Ishikawa (cell line): ENCODE measurements at regions not wholly inside any gene's neighbourhood (a gene's known extent, or its start where the extent isn't known, plus 50 kb on each side); places are given as distances from the start of the nearest gene placed in this dataset.

Experiments used
- CEBPB ChIP-seq: IDR thresholded peaks from 2 replicates; pipeline ENCODE4 v1.6.1; 2012
- EP300 ChIP-seq: IDR thresholded peaks from 2 replicates; pipeline ENCODE4 v1.6.1; 2012; ENCODE audit warnings: borderline replicate concordance
- FOXM1 ChIP-seq: IDR thresholded peaks from 2 replicates; pipeline ENCODE4 v1.6.1; 2012; ENCODE audit warnings: low read depth, borderline replicate concordance
- NFIC ChIP-seq: IDR thresholded peaks from 2 replicates; pipeline ENCODE4 v1.6.1; 2012
- RAD21 ChIP-seq: IDR thresholded peaks from 2 replicates; pipeline ENCODE4 v1.6.1; 2012; ENCODE audit warnings: low read depth
- TAF1 ChIP-seq: IDR thresholded peaks from 2 replicates; pipeline ENCODE4 v1.6.1; 2012; ENCODE audit warnings: low read depth, mild to moderate bottlenecking
- YY1 ChIP-seq: IDR thresholded peaks from 2 replicates; pipeline ENCODE4 v1.6.1; 2012; ENCODE audit warnings: low read depth
- TF ChIP-seq, protein P1 (sequence below): IDR thresholded peaks from 2 replicates; pipeline ENCODE4 v1.6.1; 2012
- TF ChIP-seq, protein P2 (sequence below): IDR thresholded peaks from 2 replicates; pipeline ENCODE4 v1.6.1; 2012

DNA sequence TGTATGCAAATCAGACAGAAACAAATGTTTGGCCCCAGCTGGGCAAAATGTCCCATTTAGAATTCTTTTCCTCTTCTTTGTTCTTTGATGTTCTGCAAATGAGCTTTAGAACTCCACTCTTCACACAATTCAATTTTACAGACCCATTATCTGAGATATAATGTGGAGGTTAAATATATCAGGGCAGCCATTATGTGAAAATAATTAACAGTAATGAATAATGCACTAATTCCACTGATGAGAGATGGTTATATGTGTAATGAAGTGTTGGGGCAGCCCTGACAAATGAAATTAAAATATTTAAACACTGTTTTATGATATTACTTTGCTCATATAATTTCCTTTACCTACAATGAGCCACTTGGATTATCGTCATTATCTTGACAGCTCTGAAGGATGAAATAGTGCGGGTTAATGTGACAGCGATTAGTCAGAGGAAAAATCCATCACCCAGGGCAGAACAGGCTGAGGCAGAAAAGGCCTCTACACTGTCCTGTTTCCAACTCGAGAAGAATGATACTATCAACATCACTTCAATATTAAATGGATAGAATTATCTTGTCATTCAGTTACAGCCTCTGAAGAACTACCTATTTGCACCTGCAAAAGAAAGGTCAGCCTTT lies 321.1 kb downstream of the RBM26 start:
- TF ChIP-seq NFIC (no peak), FOXM1 (no peak), YY1 (no peak), EP300 (no peak), TAF1 (no peak), CEBPB (no peak), RAD21 (no peak)
- TF ChIP-seq, protein P1, sequence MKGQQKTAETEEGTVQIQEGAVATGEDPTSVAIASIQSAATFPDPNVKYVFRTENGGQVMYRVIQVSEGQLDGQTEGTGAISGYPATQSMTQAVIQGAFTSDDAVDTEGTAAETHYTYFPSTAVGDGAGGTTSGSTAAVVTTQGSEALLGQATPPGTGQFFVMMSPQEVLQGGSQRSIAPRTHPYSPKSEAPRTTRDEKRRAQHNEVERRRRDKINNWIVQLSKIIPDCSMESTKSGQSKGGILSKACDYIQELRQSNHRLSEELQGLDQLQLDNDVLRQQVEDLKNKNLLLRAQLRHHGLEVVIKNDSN, result no peak
- TF ChIP-seq, protein P2, sequence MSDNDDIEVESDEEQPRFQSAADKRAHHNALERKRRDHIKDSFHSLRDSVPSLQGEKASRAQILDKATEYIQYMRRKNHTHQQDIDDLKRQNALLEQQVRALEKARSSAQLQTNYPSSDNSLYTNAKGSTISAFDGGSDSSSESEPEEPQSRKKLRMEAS, result no peak
